ENCODE measurements at regions not wholly inside any gene's neighbourhood (a gene's known extent, or its start where the extent isn't known, plus 50 kb on each side); places are given as distances from the start of the nearest gene placed in this dataset.

DNA sequence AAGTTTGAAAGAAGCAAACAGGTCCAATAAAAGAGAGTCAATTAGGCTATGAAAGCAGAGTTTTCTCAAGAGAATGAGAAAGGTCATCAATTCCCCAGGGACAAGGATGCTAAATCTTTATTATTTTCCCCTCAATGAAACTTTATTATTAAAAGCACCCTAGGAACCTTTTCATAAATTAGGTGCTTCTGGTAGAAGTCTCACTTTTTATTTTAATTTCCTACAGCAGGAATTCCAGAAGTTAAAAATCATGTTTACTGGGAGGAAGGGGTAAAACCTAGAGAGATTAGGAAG, 223.2 kb upstream of the SOX5 start:
- TF ChIP-seq GATA2 (IDR thresholded peaks at IDR 0.05; ENCODE audit: low read depth, low read length), result no peak
- TF ChIP-seq GATA3 (IDR thresholded peaks at IDR 0.05; ENCODE audit: low read depth, low read length), result no peak

Data from SH-SY5Y (cell line).